Effector memory CD8-positive, alpha-beta T cell (primary cell): ENCODE measurements at regions not wholly inside any gene's neighbourhood (a gene's known extent, or its start where the extent isn't known, plus 50 kb on each side); places are given as distances from the start of the nearest gene placed in this dataset.

Source experiments
- ATAC-seq: fragments of 150-1000 bp; cut with Tn5 transposase; replicated peaks from 2 replicates; pipeline ENCODE4 v1.10.0; 2021; ENCODE audit warnings: mild to moderate bottlenecking, moderate library complexity
- DNase-seq, 3 experiments: peaks; one replicate each; pipeline ENCODE4 v3.0.0; 2021
- H3K27ac Mint-ChIP-seq, 2 donors: one replicate each; pipeline ENCODE4 v1.8.0; 2022; ENCODE audit warnings: mild to moderate bottlenecking in 2 of 2, mixed read lengths in 2 of 2, moderate library complexity in 2 of 2
- H3K27me3 Mint-ChIP-seq, 2 donors: one replicate each; pipeline ENCODE4 v1.8.0; 2022; ENCODE audit warnings: mixed read lengths in 2 of 2
- H3K36me3 Mint-ChIP-seq: one replicate; pipeline ENCODE4 v1.8.0; 2022; ENCODE audit warnings: mild to moderate bottlenecking, moderate library complexity, mixed read lengths; ENCODE audit not compliant: insufficient read depth
- H3K4me1 Mint-ChIP-seq, 2 donors: one replicate each; pipeline ENCODE4 v1.8.0; 2022; ENCODE audit warnings: low read depth in 2 of 2, mixed read lengths in 2 of 2
- H3K4me3 Mint-ChIP-seq, 2 donors: one replicate each; pipeline ENCODE4 v1.8.0; 2022; ENCODE audit warnings: mild to moderate bottlenecking in 2 of 2, mixed read lengths in 2 of 2, moderate library complexity in 2 of 2
- H3K9me3 Mint-ChIP-seq, 2 donors: one replicate each; pipeline ENCODE4 v1.8.0; 2022; ENCODE audit warnings: mixed read lengths in 2 of 2

DNA sequence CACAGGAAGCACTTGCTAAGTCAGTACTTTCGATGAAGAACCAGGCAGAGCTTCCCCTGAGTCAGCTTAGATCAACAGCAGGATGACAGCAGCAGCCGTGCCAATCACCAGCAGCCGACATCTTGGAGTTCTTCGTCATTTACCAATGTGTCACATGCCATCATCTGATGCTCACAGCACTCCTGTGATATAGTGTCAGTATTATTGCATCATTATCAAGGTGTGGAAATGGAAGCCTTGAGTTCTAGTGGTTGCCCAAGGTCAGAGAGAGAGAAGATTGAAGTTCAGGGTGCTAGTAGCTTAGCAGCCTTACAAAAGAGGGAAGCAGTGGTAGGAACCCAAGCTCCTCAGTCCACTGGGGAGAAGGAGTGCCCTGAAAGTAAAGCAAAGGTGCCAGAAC, 331.5 kb downstream of the ZNF536 start:
- peaks cover 5 to 19% of the 10 kb centered on the region in 2 donors for H3K27me3 Mint-ChIP-seq
- no peaks in the 10 kb centered on the region for H3K36me3 Mint-ChIP-seq
- DNase-seq (no peak), ATAC-seq (no peak)
- H3K4me1 Mint-ChIP-seq: no peaks in the 10 kb centered on the region
- no peaks in the 10 kb centered on the region for H3K9me3 Mint-ChIP-seq
- no peak overlapping the region for H3K4me3 Mint-ChIP-seq
- no peak overlapping the region for H3K27ac Mint-ChIP-seq

DNA sequence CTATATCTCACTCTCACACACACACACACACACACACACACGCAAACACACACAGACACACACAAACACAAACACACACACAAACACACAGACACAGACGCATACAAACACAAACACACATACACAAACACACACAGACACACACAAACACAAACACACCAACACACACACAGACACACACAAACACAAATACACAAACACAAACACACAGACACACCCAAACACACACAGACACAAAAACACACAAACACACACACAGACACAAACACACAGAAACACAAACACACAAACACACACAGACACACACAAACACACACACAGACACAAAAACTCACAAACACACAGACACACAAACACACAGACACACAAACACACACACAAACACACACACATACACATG, 329.0 kb downstream of the ZNF536 start:
- Mint-ChIP-seq H3K27me3 (no peaks in the 10 kb centered on the region), H3K27ac (no peak overlapping the region), H3K9me3 (no peaks in the 10 kb centered on the region), H3K36me3 (no peaks in the 10 kb centered on the region), H3K4me1 (no peaks in the 10 kb centered on the region), H3K4me3 (no peak overlapping the region)
- DNase-seq (no peak), ATAC-seq (no peak)

DNA sequence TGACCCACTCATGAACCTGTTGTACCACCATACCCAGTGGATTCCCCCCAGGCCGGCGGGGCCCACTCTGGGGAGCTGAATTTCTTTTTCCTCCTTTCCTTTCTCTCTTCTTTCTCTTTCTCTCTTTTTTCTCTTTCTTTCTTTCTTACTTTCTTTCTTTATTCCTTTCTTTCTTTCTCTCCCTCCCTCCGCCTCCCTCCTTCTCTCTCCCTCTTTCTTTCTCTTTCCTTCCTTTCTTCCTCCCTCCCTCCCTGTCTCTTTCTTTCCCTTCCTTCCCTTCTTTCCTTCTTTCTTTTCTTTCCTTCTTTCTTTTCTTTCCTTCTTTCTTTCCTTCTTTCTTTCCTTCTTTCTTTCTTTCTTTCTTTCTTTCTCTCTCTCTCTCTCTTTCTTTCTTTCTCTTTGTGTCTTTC, 327.7 kb downstream of the ZNF536 start:
- H3K4me1 Mint-ChIP-seq: no peaks in the 10 kb centered on the region
- peaks cover 0 to 5% of the 10 kb centered on the region in 2 donors for H3K27me3 Mint-ChIP-seq
- H3K9me3 Mint-ChIP-seq: no peaks in the 10 kb centered on the region
- H3K36me3 Mint-ChIP-seq: no peaks in the 10 kb centered on the region
- no peak for ATAC-seq
- no peak overlapping the region for H3K4me3 Mint-ChIP-seq
- H3K27ac Mint-ChIP-seq: no peak overlapping the region
- no peak for DNase-seq

DNA sequence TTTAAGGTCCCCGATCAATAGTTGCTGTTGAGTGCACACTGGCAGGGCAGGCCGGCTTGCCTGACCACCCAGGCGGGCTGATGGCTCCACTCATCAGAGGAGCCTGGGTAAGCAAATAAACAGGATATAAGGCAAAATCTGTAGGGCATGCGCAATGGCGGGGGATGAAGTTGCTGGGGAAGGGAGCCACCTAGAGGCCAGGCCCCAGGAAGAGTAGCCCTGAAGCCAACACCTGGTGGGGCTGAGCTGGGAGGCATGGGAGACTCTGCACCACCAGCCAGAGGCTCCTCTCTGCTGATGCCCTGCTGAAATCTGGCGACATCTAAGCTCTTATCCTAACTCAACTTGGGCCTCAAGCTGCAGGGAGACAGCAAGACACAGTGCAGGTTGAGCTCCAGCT, 324.3 kb downstream of the ZNF536 start:
- no peaks in the 10 kb centered on the region for H3K36me3 Mint-ChIP-seq
- ATAC-seq (no peak), DNase-seq (no peak)
- H3K27ac Mint-ChIP-seq: no peak overlapping the region
- no peaks in the 10 kb centered on the region for H3K9me3 Mint-ChIP-seq
- peaks cover 3 to 7% of the 10 kb centered on the region in 2 donors for H3K4me1 Mint-ChIP-seq
- H3K27me3 Mint-ChIP-seq: peaks cover 19 to 39% of the 10 kb centered on the region in 2 donors
- no peak overlapping the region for H3K4me3 Mint-ChIP-seq

DNA sequence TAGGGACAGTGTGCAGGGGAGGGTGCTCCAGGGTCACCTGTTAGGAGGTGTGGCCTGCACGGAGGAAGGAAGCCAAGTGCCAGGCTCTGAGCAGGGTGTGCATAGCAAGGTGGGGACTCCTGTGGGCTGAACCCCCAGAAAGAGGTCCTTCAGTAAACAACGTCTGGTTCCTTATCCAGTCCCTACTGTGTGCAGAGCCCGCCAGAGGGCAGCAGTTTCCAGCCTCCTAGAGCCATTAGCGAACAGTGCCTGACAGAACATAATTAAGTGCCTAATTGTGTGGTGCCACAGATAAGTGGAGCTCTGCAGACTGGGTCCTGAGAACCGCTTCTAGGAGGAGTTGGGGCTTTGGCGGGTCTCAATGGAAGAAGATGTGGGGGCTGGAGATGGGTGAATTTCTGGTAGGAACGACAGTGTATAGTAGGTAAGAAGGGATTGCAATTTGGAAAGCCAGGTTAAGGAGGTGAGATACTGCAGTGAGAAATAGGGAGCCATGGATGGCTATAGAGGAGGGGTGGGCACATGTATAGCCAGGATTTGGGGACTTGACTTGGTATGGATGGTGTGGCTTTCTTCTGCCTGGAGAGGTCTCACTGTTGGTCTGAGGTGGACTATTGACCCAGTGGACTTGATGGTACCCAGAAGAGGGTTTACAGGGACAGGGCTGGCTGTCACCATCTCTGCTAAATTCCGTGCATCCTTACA, 323.1 kb downstream of the ZNF536 start:
- ATAC-seq: no peak
- peaks cover 29 to 51% of the 10 kb centered on the region in 2 donors for H3K27me3 Mint-ChIP-seq

DNA sequence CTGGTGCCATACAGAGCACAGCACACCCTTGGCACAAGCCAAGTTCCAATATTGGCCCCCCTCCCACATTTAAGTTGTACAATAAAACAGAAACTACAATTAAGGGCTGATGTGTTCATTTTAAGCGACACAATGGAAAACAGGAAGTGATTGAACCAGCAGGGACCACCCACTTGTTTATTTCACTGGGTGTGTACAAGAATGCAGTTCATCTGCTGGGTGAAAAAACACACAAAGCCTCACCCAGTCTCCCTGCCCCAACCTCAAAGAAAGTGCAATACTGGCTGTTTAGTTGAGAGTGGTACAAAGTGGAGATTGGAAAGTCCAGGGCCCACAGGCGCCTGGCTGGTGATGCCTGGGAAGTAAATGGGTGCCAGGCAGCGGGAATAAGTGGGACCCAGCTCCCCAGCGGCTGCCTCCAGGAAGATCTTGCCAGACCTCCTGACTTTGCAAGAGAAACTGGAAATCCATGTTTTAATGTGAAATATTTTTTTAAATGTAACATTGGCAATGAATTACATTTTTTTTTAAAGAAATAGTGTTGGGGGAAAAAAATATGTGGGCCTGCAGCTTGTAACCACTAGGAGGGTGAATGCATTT, 322.1 kb downstream of the ZNF536 start:
- no peaks in the 10 kb centered on the region for H3K9me3 Mint-ChIP-seq
- DNase-seq (no peak), ATAC-seq (no peak)
- H3K27me3 Mint-ChIP-seq: peaks cover 38 to 61% of the 10 kb centered on the region in 2 donors
- no peak overlapping the region for H3K4me3 Mint-ChIP-seq
- peaks cover 3 to 7% of the 10 kb centered on the region in 2 donors for H3K4me1 Mint-ChIP-seq
- H3K36me3 Mint-ChIP-seq: no peaks in the 10 kb centered on the region
- peak overlapping the region in 1 of 2 donors; percentile 53 for H3K27ac Mint-ChIP-seq

More for the DNA sequence above, 323.1 kb downstream of the ZNF536 start:
- Mint-ChIP-seq H3K9me3 (no peaks in the 10 kb centered on the region), H3K4me1 (peaks cover 3 to 7% of the 10 kb centered on the region in 2 donors), H3K4me3 (no peak overlapping the region), H3K36me3 (no peaks in the 10 kb centered on the region), H3K27ac (no peak overlapping the region)
- DNase-seq: no peak

DNA sequence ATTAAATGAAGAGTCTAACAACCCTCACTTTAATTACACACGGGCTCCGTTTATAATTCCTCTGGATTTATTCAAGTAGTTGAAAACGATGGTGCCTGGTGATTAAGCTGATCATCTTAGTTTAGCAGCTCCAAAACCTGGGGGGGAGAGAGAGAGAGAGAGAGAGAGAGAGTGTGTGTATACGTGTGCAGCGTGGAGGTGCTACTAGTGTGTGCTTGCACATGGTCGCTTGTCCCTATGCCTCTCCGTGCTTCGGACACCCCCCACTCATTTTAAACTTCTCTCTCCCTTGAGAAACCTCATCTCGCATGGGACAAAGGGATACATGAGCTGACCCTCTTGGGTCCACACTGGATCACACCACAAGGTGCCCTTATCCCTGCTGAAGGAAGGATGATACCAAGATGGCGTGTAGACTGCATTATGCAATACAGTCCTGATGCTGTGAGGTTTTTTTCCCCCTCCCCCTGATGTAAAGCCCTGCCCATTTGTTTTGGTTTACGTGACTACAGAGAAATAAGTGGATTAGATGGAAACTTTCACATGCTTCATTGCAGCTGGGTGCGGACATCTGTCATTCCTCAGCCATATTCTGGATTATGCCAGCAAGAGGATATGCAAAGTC, 320.8 kb downstream of the ZNF536 start:
- Mint-ChIP-seq H3K4me1 (peaks cover 3 to 7% of the 10 kb centered on the region in 2 donors), H3K36me3 (no peaks in the 10 kb centered on the region), H3K9me3 (no peaks in the 10 kb centered on the region), H3K27me3 (peaks cover 38 to 73% of the 10 kb centered on the region in 2 donors), H3K27ac (no peak overlapping the region), H3K4me3 (no peak overlapping the region)
- DNase-seq (no peak), ATAC-seq (no peak)

DNA sequence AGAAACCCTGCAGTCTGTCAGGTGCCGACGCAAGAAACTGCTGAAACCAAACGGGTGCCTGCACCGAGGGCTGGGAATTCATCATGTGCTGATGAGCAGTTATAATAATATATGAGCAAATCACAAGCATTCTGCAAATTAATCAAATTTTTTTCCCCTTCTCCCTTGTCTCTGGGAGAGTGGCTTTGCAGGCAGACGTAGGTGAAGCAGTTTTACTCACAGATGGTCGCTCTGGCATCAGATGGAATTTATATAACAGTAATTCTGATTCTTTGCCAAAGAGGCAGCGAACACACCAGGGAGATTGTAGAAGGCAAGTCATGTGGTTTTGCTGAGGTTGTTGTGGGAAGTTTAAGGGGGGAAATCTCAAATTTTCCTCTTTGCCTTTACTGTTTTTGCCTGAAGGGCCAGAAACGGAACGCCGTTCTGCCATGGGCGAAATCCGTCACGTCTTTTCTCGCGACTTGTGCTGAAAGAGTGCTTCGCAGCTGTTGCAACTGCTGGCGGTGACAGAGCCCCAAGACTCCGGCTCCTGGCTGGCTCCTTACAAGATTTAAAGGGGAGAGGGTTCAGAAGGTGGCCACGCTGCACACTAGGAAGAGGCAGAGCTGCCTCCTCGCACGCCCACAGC, 320.1 kb downstream of the ZNF536 start:
- Mint-ChIP-seq H3K4me1 (peaks cover 3 to 7% of the 10 kb centered on the region in 2 donors), H3K27me3 (peaks cover 38 to 79% of the 10 kb centered on the region in 2 donors), H3K27ac (no peak overlapping the region), H3K36me3 (no peaks in the 10 kb centered on the region), H3K9me3 (no peaks in the 10 kb centered on the region), H3K4me3 (no peak overlapping the region)
- DNase-seq (no peak), ATAC-seq (no peak)

DNA sequence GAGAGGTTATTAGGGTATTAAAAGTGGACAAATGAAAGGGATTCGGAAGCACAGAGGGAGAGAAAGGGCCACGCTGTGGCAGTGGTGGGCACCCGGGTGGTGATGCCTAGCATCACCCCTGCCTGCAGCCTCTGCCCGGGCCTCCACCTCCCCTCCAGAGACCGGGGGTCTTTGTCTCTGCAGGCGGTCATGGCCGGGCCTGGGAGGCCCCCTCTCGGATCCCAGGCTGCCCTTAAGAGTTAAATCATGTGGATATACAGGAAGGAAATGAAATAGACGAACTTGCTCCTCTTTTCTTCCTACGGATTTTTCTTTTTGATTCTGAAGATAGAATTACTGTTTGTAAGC, 319.6 kb downstream of the ZNF536 start:
- DNase-seq (no peak), ATAC-seq (no peak)
- no peak overlapping the region for H3K27ac Mint-ChIP-seq
- peaks cover 3 to 7% of the 10 kb centered on the region in 2 donors for H3K4me1 Mint-ChIP-seq
- H3K4me3 Mint-ChIP-seq: no peak overlapping the region
- peaks cover 40 to 84% of the 10 kb centered on the region in 2 donors for H3K27me3 Mint-ChIP-seq
- no peaks in the 10 kb centered on the region for H3K36me3 Mint-ChIP-seq
- no peaks in the 10 kb centered on the region for H3K9me3 Mint-ChIP-seq

DNA sequence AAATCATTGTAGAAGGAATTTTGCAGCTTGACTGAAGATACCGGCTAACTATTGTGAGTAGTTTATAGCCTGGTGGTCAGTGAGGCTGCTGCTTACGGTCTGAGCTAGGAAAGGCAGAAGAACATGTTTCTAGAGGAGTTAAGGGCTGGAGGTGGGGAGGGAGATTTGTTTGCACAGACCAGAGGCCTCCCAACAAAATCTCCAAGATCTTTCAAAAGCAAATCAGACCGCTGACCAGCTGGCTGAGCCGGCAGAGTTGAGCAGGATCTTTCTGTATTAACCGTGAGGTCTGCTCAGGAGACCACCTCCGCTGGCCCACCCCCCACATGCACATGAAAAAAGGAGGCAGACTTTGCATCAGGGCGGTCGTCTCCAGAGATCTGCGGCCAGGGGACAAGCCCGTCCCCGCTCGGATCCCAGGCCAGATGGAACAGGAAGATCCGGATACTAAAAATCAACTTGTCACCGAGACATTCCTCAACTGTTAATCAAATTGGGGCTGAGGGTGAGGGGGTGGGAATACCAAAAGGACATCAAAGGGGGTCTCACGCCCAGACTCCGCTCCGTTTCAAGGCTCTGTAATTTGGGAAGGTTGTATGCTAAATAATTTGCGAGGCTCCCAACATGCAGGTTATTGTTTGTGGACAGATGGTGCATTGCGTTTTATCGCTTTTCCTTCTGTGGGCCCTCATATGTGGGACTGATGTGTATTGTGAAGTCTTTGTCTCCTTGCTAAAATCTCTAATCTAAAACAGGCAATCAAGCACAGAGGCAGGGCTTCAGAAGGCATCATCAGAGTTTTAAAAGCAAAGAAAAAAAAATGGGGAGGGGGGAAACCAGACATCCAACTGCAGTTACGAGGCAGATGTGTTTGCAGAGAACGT, 319.0 kb downstream of the ZNF536 start:
- peaks cover 3 to 7% of the 10 kb centered on the region in 2 donors for H3K4me1 Mint-ChIP-seq
- no peak for ATAC-seq
- H3K27ac Mint-ChIP-seq: no peak overlapping the region

DNA sequence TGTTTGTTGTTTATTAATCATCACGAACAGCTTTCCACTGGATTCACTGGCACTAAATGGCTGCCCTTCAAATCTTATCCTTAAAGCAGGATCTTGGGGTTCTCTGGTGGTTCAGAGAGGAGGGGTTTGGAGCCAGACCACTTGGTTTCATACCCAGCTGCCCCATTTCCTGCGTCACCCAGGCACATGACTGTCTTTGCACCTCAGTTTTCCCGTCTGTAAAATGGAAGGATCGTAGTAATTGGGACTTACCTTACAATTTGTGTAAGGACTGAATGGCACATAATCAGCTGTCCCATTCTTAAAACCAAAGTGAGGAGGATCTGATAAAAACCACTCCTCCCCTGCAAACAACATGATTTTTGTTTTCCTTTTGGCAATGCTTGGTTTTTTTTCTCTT, 318.3 kb downstream of the ZNF536 start:
- DNase-seq (no peak), ATAC-seq (no peak)
- Mint-ChIP-seq H3K27me3 (peaks cover 51 to 97% of the 10 kb centered on the region in 2 donors), H3K9me3 (no peaks in the 10 kb centered on the region), H3K4me3 (no peak overlapping the region), H3K36me3 (no peaks in the 10 kb centered on the region), H3K4me1 (peaks cover 3 to 7% of the 10 kb centered on the region in 2 donors), H3K27ac (no peak overlapping the region)

More for the DNA sequence above, 319.0 kb downstream of the ZNF536 start:
- H3K27me3 Mint-ChIP-seq: peaks cover 46 to 90% of the 10 kb centered on the region in 2 donors
- no peak for DNase-seq
- H3K36me3 Mint-ChIP-seq: no peaks in the 10 kb centered on the region
- no peak overlapping the region for H3K4me3 Mint-ChIP-seq
- no peaks in the 10 kb centered on the region for H3K9me3 Mint-ChIP-seq

DNA sequence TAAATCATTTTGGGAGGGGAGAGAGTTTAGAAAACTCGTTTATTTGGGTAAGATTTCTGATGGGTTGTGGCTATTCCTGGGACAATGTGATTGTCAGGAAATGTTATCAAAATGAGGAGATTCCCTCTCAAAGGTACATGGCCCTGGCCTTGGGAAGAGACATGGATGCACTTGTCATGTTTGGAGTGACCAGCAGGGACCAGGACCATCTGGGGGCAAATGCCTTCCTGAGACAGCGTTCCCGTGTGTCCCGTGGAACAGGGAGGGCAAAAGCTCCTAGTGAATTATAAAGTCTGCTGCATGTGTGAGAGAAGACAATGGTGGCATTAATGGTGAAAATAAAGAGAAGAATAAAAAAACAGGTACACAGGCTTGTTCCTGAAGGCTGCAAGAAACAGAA, 317.3 kb downstream of the ZNF536 start:
- H3K27ac Mint-ChIP-seq: no peak overlapping the region
- no peak overlapping the region for H3K4me3 Mint-ChIP-seq
- DNase-seq (no peak), ATAC-seq (no peak)
- H3K36me3 Mint-ChIP-seq: no peaks in the 10 kb centered on the region
- peaks cover 3 to 4% of the 10 kb centered on the region in 2 donors for H3K4me1 Mint-ChIP-seq
- H3K27me3 Mint-ChIP-seq: peaks cover 56 to 98% of the 10 kb centered on the region in 2 donors
- no peaks in the 10 kb centered on the region for H3K9me3 Mint-ChIP-seq

DNA sequence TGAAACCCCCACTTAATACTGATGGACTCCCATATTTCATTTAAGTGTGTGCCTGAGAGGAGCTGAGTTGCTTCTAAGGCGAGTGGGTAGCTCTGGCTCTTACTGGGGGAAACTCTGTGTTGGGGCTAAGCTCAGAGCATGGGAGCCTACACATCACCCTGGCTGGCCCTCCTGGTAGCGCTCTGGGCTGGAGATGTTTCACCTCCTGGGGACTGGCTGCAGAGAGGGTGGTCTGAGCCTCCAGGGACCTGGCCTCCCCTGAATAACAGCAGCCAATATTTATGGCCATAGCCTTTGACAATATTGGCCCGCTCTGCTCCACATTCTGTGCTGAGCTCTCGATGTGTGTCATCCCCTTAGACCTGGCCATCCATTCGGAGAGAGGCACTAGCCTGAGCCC, 316.5 kb downstream of the ZNF536 start:
- Mint-ChIP-seq H3K4me1 (no peaks in the 10 kb centered on the region), H3K27me3 (peaks cover 56 to 98% of the 10 kb centered on the region in 2 donors), H3K9me3 (no peaks in the 10 kb centered on the region), H3K4me3 (no peak overlapping the region), H3K27ac (no peak overlapping the region), H3K36me3 (no peaks in the 10 kb centered on the region)
- DNase-seq (no peak), ATAC-seq (no peak)
